ENCODE measurements at regions not wholly inside any gene's neighbourhood (a gene's known extent, or its start where the extent isn't known, plus 50 kb on each side); places are given as distances from the start of the nearest gene placed in this dataset.

GRCh38 chr7:70856901-70857630, 274.9 kb upstream of the GALNT17 start:
- no peaks in the 10 kb centered on the region for H3K36me3 ChIP-seq (ENCODE audit: control insufficient read depth in 2 of 3, insufficient read depth in 3 of 3, low read length in 3 of 3)
- peaks cover 0 to 7% (median 3%) of the 10 kb centered on the region in 3 donors for H3K9me3 ChIP-seq (ENCODE audit: control insufficient read depth in 2 of 3, insufficient read depth in 1 of 3, low read length in 3 of 3)
- H3K4me3 ChIP-seq (ENCODE audit: low read length in 3 of 3) = no peak overlapping the region
- TF ChIP-seq CTCF (IDR thresholded peaks at IDR 0.05; ENCODE audit: borderline replicate concordance, extremely low read depth, insufficient read depth) = peak; percentile 77
- peak; percentile 84 to 87 (median 87) for DNase-seq
- no peaks in the 10 kb centered on the region for H3K27me3 ChIP-seq (ENCODE audit: control insufficient read depth, insufficient read depth, low read length)
- no peak overlapping the region for H3K27ac ChIP-seq (ENCODE audit: low read depth in 2 of 2, low read length in 2 of 2)
- intact Hi-C loops (cut with DNase I) = loop anchor here (5.0 kb wide), 1 partner anchor 875 kb away; no protein-coding TSS in a partner anchor
- H3K4me1 ChIP-seq (ENCODE audit: control insufficient read depth in 2 of 3, insufficient read depth in 2 of 3, low read depth in 1 of 3, low read length in 3 of 3) = no peaks in the 10 kb centered on the region
- FAIRE-seq = no peak
- no peak overlapping the region for H3K9ac ChIP-seq (ENCODE audit: low read length in 3 of 3)

GRCh38 chr7:70857793-70858545, 274.0 kb upstream of the GALNT17 start:
- DNase-seq (no peak), FAIRE-seq (no peak)
- Histone ChIP-seq H3K27ac (ENCODE audit: low read depth in 2 of 2, low read length in 2 of 2) (no peak overlapping the region), H3K4me1 (ENCODE audit: control insufficient read depth in 2 of 3, insufficient read depth in 2 of 3, low read depth in 1 of 3, low read length in 3 of 3) (no peaks in the 10 kb centered on the region), H3K9ac (ENCODE audit: low read length in 3 of 3) (no peak overlapping the region), H3K36me3 (ENCODE audit: control insufficient read depth in 2 of 3, insufficient read depth in 3 of 3, low read length in 3 of 3) (no peaks in the 10 kb centered on the region), H3K4me3 (ENCODE audit: low read length in 3 of 3) (no peak overlapping the region), H3K9me3 (ENCODE audit: control insufficient read depth in 2 of 3, insufficient read depth in 1 of 3, low read length in 3 of 3) (peaks cover 0 to 7% (median 3%) of the 10 kb centered on the region in 3 donors), H3K27me3 (ENCODE audit: control insufficient read depth, insufficient read depth, low read length) (no peaks in the 10 kb centered on the region)
- TF ChIP-seq CTCF (IDR thresholded peaks at IDR 0.05; ENCODE audit: borderline replicate concordance, extremely low read depth, insufficient read depth) = no peak
- intact Hi-C loops (cut with DNase I) = loop anchor here (5.0 kb wide), 1 partner anchor 874 kb away; no protein-coding TSS in a partner anchor

- no peak for FAIRE-seq
- H3K36me3 ChIP-seq (ENCODE audit: control insufficient read depth in 2 of 3, insufficient read depth in 3 of 3, low read length in 3 of 3) = no peaks in the 10 kb centered on the region
- intact Hi-C loops (cut with DNase I) = no loop called here
These were observed 264.4 kb upstream of the GALNT17 start for GRCh38 chr7:70867513-70867912.

More at GRCh38 chr7:70867513-70867912, 264.4 kb upstream of the GALNT17 start:
- Histone ChIP-seq H3K9me3 (ENCODE audit: control insufficient read depth in 2 of 3, insufficient read depth in 1 of 3, low read length in 3 of 3) (peaks cover 0 to 8% (median 0%) of the 10 kb centered on the region in 3 donors), H3K4me1 (ENCODE audit: control insufficient read depth in 2 of 3, insufficient read depth in 2 of 3, low read depth in 1 of 3, low read length in 3 of 3) (no peaks in the 10 kb centered on the region), H3K27ac (ENCODE audit: low read depth in 2 of 2, low read length in 2 of 2) (no peak overlapping the region), H3K27me3 (ENCODE audit: control insufficient read depth, insufficient read depth, low read length) (no peaks in the 10 kb centered on the region), H3K9ac (ENCODE audit: low read length in 3 of 3) (no peak overlapping the region), H3K4me3 (ENCODE audit: low read length in 3 of 3) (no peak overlapping the region)
- DNase-seq = no peak
- no peak for TF ChIP-seq CTCF (IDR thresholded peaks at IDR 0.05; ENCODE audit: borderline replicate concordance, extremely low read depth, insufficient read depth)
